ENCODE measurements at regions not wholly inside any gene's neighbourhood (a gene's known extent, or its start where the extent isn't known, plus 50 kb on each side); places are given as distances from the start of the nearest gene placed in this dataset.

- no peaks in the 10 kb centered on the region for H3K27me3 ChIP-seq
- H3K27ac ChIP-seq, result no peak overlapping the region
- no peak for DNase-seq
- no peaks in the 10 kb centered on the region for H3K36me3 ChIP-seq
- H3K9me3 ChIP-seq, result no peaks in the 10 kb centered on the region
- TF ChIP-seq, protein P1, sequence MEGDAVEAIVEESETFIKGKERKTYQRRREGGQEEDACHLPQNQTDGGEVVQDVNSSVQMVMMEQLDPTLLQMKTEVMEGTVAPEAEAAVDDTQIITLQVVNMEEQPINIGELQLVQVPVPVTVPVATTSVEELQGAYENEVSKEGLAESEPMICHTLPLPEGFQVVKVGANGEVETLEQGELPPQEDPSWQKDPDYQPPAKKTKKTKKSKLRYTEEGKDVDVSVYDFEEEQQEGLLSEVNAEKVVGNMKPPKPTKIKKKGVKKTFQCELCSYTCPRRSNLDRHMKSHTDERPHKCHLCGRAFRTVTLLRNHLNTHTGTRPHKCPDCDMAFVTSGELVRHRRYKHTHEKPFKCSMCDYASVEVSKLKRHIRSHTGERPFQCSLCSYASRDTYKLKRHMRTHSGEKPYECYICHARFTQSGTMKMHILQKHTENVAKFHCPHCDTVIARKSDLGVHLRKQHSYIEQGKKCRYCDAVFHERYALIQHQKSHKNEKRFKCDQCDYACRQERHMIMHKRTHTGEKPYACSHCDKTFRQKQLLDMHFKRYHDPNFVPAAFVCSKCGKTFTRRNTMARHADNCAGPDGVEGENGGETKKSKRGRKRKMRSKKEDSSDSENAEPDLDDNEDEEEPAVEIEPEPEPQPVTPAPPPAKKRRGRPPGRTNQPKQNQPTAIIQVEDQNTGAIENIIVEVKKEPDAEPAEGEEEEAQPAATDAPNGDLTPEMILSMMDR (IDR thresholded peaks at IDR 0.05), result no peak
- intact Hi-C loops (cut with DNase I; ENCODE audit: low total_unique reads), result no loop called here
- no peak overlapping the region for H3K4me3 ChIP-seq
- H3K4me1 ChIP-seq, result no peaks in the 10 kb centered on the region
These were observed 1028.5 kb upstream of the PHF14 start for GRCh38 chr7:9945131-9945530.

DNA sequence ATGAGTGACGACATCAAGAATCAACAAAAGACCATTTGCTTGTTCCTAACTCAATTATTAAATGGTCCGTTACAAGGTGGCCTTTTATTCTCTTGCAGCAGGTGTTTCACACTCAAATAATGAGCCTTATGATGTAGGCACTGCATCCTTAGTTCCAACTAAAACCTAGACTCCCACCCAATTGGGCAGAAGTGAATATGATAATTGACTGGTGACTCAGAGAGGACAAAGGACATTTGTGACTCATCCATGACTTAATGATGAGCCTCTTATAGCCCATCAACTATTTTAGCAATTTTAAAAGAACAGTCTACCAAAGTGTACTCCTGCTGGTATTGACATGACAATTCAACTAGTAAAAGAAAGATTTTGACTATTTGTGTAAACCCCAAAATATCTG lies 1027.8 kb upstream of the PHF14 start:
- Histone ChIP-seq H3K4me3 (no peak overlapping the region), H3K27ac (no peak overlapping the region), H3K4me1 (no peaks in the 10 kb centered on the region), H3K36me3 (no peaks in the 10 kb centered on the region), H3K27me3 (no peaks in the 10 kb centered on the region), H3K9me3 (no peaks in the 10 kb centered on the region)
- intact Hi-C loops (cut with DNase I; ENCODE audit: low total_unique reads), result no loop called here
- no peak for DNase-seq
- TF ChIP-seq, protein P1 (IDR thresholded peaks at IDR 0.05), result no peak

DNA sequence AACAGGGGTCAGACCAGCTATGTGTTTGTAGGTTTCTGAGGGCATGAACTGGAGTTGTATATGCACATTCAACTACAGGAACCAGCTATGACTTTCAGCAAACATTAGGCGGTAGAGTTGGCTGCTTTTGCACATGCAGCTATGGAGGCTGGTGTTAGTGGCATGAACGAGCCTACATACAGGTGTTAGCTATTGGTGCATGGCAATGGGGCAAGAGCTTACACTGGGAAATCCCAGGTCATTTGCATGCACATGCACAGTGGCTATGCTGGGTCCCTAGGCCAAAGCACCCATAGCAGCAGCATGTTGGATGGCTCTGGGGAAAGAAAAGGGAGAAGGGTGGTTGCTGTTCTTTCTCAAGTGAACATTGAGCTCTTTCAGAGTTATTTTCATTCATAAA lies 1018.5 kb upstream of the PHF14 start:
- intact Hi-C loops (cut with DNase I; ENCODE audit: low total_unique reads), result no loop called here
- TF ChIP-seq, protein P1 (IDR thresholded peaks at IDR 0.05), result no peak
- no peak overlapping the region for H3K27ac ChIP-seq
- H3K4me1 ChIP-seq, result no peaks in the 10 kb centered on the region
- no peaks in the 10 kb centered on the region for H3K36me3 ChIP-seq
- DNase-seq, result no peak
- no peak overlapping the region for H3K4me3 ChIP-seq
- no peaks in the 10 kb centered on the region for H3K27me3 ChIP-seq
- no peaks in the 10 kb centered on the region for H3K9me3 ChIP-seq

DNA sequence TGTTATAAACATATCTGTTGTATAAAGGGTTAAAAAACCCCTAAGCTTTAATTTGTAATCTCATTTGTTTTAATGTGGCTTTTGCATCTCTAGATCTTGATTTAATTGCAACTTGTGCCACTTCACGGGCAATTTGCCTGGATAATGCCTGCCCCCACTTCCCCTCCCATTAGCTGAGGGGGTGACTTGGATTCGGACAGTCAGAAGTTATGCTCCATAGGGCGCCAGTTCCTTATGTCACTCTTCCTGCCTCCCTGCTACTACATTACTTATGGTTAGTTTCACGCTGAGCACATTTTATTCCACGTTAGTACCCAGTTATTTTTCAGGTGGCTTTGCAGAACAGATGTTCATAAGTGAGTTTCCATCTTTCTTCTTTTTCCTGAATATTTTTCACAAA lies 1015.2 kb upstream of the PHF14 start:
- TF ChIP-seq, protein P1 (IDR thresholded peaks at IDR 0.05), result no peak
- H3K27me3 ChIP-seq, result no peaks in the 10 kb centered on the region
- no peak for DNase-seq
- H3K4me3 ChIP-seq, result no peak overlapping the region
- H3K9me3 ChIP-seq, result no peaks in the 10 kb centered on the region
- H3K27ac ChIP-seq, result no peak overlapping the region
- no peaks in the 10 kb centered on the region for H3K36me3 ChIP-seq
- intact Hi-C loops (cut with DNase I; ENCODE audit: low total_unique reads), result no loop called here
- H3K4me1 ChIP-seq, result no peaks in the 10 kb centered on the region

DNA sequence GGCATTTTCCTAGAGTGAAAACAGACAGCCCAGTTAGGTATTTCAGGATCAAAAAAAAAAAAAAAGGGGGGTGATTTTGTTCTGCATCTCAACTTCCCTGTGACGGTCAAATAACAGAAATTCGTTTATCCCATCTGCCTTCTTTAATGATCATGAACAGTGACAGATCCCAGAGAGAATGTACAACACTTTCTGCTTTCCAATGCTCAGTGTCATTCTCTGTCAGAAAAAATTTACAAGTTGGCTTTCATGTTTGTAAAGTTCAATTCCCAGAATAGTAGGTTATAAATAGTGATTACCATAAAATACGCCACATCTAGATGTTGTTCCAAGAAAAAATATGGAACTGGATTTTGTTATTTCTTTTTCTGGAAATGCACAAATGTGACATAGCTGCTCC lies 1013.2 kb upstream of the PHF14 start:
- H3K27ac ChIP-seq, result no peak overlapping the region
- no peak for DNase-seq
- TF ChIP-seq, protein P1 (IDR thresholded peaks at IDR 0.05), result no peak

More for the DNA sequence above, 1013.2 kb upstream of the PHF14 start:
- Histone ChIP-seq H3K9me3 (no peaks in the 10 kb centered on the region), H3K4me1 (no peaks in the 10 kb centered on the region), H3K27me3 (no peaks in the 10 kb centered on the region), H3K36me3 (no peaks in the 10 kb centered on the region), H3K4me3 (no peak overlapping the region)
- intact Hi-C loops (cut with DNase I; ENCODE audit: low total_unique reads), result no loop called here

Data from tibial artery (tissue), 4 donors.